Kidney epithelial cell (primary cell): ENCODE measurements at regions not wholly inside any gene's neighbourhood (a gene's known extent, or its start where the extent isn't known, plus 50 kb on each side); places are given as distances from the start of the nearest gene placed in this dataset.

Source experiments
- DNase-seq: peaks from one replicate; pipeline ENCODE4 v3.0.0-alpha.2; 2010; ENCODE audit warnings: low read depth
- H3K27me3 ChIP-seq: 2 replicates; pipeline ENCODE4 v1.6.0; 2011; ENCODE audit warnings: low read length; ENCODE audit not compliant: control insufficient read depth, insufficient read depth
- H3K36me3 ChIP-seq: 2 replicates; pipeline ENCODE4 v1.5.1; 2011; ENCODE audit warnings: low read length; ENCODE audit not compliant: control insufficient read depth, insufficient read depth
- H3K4me3 ChIP-seq: 2 replicates; pipeline ENCODE4 v1.5.1; 2011; ENCODE audit warnings: low read depth, mild to moderate bottlenecking, control low read depth, low read length
- TF ChIP-seq, protein P1 (sequence below): IDR thresholded peaks from 2 replicates; pipeline ENCODE4 v1.5.1; 2011; ENCODE audit warnings: mild to moderate bottlenecking, moderate library complexity, low read length, control low read depth, inconsistent platforms; ENCODE audit not compliant: insufficient read depth, poor library complexity, severe bottlenecking

DNA sequence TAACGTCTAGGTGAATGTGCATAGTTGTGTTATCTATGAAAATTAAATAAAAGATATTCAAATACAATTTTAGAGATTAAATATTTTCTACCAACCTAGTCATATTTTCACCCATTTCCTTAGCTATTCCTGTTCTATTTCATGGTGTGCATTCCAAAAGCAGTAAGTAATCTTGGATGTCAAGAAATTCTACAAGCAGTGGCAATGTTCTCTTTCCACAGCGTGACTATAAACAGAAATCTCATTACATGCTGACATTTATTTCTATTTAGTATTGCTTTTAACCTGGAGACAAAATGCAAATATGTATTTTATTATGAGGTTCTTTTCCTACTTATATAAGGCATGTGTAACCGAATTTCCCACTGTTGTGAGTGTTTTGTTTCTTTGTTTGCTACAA lies 510.0 kb downstream of the ACTL7B start:
- H3K36me3 ChIP-seq = no peaks in the 10 kb centered on the region
- H3K27me3 ChIP-seq = no peaks in the 10 kb centered on the region
- no peak for DNase-seq
- TF ChIP-seq, protein P1, sequence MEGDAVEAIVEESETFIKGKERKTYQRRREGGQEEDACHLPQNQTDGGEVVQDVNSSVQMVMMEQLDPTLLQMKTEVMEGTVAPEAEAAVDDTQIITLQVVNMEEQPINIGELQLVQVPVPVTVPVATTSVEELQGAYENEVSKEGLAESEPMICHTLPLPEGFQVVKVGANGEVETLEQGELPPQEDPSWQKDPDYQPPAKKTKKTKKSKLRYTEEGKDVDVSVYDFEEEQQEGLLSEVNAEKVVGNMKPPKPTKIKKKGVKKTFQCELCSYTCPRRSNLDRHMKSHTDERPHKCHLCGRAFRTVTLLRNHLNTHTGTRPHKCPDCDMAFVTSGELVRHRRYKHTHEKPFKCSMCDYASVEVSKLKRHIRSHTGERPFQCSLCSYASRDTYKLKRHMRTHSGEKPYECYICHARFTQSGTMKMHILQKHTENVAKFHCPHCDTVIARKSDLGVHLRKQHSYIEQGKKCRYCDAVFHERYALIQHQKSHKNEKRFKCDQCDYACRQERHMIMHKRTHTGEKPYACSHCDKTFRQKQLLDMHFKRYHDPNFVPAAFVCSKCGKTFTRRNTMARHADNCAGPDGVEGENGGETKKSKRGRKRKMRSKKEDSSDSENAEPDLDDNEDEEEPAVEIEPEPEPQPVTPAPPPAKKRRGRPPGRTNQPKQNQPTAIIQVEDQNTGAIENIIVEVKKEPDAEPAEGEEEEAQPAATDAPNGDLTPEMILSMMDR = no peak
- H3K4me3 ChIP-seq = no peak overlapping the region

- DNase-seq = no peak
- Histone ChIP-seq H3K36me3 (no peaks in the 10 kb centered on the region), H3K27me3 (no peaks in the 10 kb centered on the region), H3K4me3 (no peak overlapping the region)
- TF ChIP-seq, protein P1 = no peak
These were observed 516.5 kb downstream of the ACTL7B start for GRCh38 chr9:108339251-108339650.

GRCh38 chr9:108336575-108336974 lies 519.2 kb downstream of the ACTL7B start:
- TF ChIP-seq, protein P1 = no peak
- no peak for DNase-seq
- no peaks in the 10 kb centered on the region for H3K36me3 ChIP-seq
- no peaks in the 10 kb centered on the region for H3K27me3 ChIP-seq
- H3K4me3 ChIP-seq = no peak overlapping the region

- no peaks in the 10 kb centered on the region for H3K27me3 ChIP-seq
- no peak overlapping the region for H3K4me3 ChIP-seq
- DNase-seq = no peak
- TF ChIP-seq, protein P1 = no peak
- H3K36me3 ChIP-seq = no peaks in the 10 kb centered on the region
These were observed 522.2 kb downstream of the ACTL7B start for GRCh38 chr9:108333530-108333983.

DNA sequence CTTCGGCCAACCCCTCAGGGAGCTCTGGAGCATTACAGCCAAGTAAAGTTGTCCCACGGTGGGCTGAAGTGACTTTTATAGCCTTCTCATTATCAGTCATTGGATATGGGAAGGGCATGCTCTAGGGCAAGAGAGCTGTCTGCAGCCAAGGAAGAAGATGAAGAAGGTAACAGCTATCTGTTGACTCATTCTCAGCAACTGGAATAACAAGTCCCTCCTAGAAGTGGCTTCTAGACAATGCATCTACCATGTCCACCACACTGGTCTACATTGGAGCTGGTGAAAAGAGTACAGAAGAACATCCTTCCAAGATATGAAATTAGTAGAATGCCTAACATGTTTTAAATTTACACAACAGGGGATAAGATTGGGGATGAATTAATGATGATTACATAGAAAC lies 524.2 kb downstream of the ACTL7B start:
- no peak for DNase-seq
- Histone ChIP-seq H3K4me3 (no peak overlapping the region), H3K27me3 (no peaks in the 10 kb centered on the region), H3K36me3 (no peaks in the 10 kb centered on the region)
- TF ChIP-seq, protein P1 = no peak

GRCh38 chr9:108325406-108325805 lies 530.4 kb downstream of the ACTL7B start:
- no peak for DNase-seq
- H3K4me3 ChIP-seq = no peak overlapping the region
- TF ChIP-seq, protein P1 = no peak
- H3K27me3 ChIP-seq = no peaks in the 10 kb centered on the region
- H3K36me3 ChIP-seq = no peaks in the 10 kb centered on the region
